ENCODE measurements at regions not wholly inside any gene's neighbourhood (a gene's known extent, or its start where the extent isn't known, plus 50 kb on each side); places are given as distances from the start of the nearest gene placed in this dataset.

DNA sequence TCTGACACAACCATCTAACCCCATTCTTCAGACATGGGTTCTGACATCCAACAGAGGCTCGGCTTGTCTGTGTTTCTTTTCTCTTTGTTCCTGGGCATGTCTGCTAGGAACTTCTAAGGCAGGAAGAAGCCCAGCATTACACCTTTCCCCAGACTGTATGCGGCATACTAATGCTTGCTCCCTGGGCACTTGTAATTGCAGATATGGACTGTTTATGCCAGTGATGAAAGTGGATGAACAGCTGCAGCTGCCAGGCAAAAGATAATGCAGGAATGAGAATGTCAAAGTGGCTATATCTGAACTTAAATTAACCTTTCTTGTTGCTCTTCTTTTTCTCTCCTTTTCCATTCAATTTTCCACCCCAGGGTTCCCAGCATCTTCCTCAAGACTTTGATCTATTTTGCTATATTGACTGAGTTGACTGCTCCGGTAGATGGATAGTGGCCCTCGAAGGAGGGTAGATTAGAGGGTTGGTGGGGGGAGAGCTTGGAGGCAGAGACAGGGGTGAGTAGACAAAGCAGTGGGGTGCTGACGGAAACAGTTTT, 344.4 kb downstream of the MAN2A1 start:
- CTCF ChIA-PET, result no interaction called here
- TF ChIP-seq POLR2AphosphoS5 (IDR thresholded peaks at IDR 0.05; ENCODE audit: insufficient read depth, low read depth, low read length) (no peak), FOS (IDR thresholded peaks at IDR 0.05; ENCODE audit: borderline replicate concordance, insufficient read depth, low read length) (no peak), JUN (IDR thresholded peaks at IDR 0.05; ENCODE audit: borderline replicate concordance, insufficient read depth, insufficient read length, low read depth) (no peak), EZH2 (IDR thresholded peaks at IDR 0.05; ENCODE audit: borderline replicate concordance, low read depth, low read length, severe bottlenecking) (no peak), POLR2A (IDR thresholded peaks at IDR 0.05; ENCODE audit: low read depth, low read length) (no peak), MYC (IDR thresholded peaks at IDR 0.05; ENCODE audit: low read depth, low read length) (no peak), GATA2 (IDR thresholded peaks at IDR 0.05; ENCODE audit: insufficient read depth, insufficient read length, low read depth, low read length) (no peak)
- TF ChIP-seq, protein P1, sequence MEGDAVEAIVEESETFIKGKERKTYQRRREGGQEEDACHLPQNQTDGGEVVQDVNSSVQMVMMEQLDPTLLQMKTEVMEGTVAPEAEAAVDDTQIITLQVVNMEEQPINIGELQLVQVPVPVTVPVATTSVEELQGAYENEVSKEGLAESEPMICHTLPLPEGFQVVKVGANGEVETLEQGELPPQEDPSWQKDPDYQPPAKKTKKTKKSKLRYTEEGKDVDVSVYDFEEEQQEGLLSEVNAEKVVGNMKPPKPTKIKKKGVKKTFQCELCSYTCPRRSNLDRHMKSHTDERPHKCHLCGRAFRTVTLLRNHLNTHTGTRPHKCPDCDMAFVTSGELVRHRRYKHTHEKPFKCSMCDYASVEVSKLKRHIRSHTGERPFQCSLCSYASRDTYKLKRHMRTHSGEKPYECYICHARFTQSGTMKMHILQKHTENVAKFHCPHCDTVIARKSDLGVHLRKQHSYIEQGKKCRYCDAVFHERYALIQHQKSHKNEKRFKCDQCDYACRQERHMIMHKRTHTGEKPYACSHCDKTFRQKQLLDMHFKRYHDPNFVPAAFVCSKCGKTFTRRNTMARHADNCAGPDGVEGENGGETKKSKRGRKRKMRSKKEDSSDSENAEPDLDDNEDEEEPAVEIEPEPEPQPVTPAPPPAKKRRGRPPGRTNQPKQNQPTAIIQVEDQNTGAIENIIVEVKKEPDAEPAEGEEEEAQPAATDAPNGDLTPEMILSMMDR (IDR thresholded peaks at IDR 0.05; ENCODE audit: extremely low read depth in 1 of 2, insufficient read depth in 1 of 2, low read depth in 1 of 2, low read length in 2 of 2), result no peak
- TF ChIP-seq, protein P2, sequence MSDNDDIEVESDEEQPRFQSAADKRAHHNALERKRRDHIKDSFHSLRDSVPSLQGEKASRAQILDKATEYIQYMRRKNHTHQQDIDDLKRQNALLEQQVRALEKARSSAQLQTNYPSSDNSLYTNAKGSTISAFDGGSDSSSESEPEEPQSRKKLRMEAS (IDR thresholded peaks at IDR 0.05; ENCODE audit: insufficient read depth, insufficient read length), result no peak
- H3K79me2 ChIP-seq (ENCODE audit: control insufficient read depth, insufficient read depth, low read length), result no peaks in the 10 kb centered on the region
- no peak overlapping the region for H2AFZ ChIP-seq (ENCODE audit: low read depth, low read length)
- no peaks in the 10 kb centered on the region for H3K9me1 ChIP-seq (replicated peaks; ENCODE audit: control insufficient read depth, extremely low read depth, insufficient read depth, low read length)
- POLR2A ChIA-PET, result no interaction called here
- dilution Hi-C loops (cut with MboI; ENCODE audit: extremely low pct_ligation_motif_present, low sequenced_read_pairs), result no loop called here
- H3K36me3 ChIP-seq (ENCODE audit: control insufficient read depth in 2 of 2, extremely low read depth in 1 of 2, insufficient read depth in 2 of 2, low read length in 2 of 2), result no peaks in the 10 kb centered on the region
- H3K4me1 ChIP-seq (ENCODE audit: control insufficient read depth, extremely low read depth, insufficient read depth, low read length), result no peaks in the 10 kb centered on the region
- H3K4me3 ChIP-seq (replicated peaks in 1 of 3; ENCODE audit: insufficient read depth in 1 of 3, low read depth in 1 of 3, low read length in 3 of 3), result no peak overlapping the region
- no peaks in the 10 kb centered on the region for H4K20me1 ChIP-seq (replicated peaks; ENCODE audit: control insufficient read depth, extremely low read depth, insufficient read depth, low read length)
- no peaks in the 10 kb centered on the region for H3K9me3 ChIP-seq (replicated peaks; ENCODE audit: control insufficient read depth, insufficient read depth, low read length)
- no TSS peak for BruUV-seq (replicated peaks)
- H3K27me3 ChIP-seq (ENCODE audit: control insufficient read depth in 2 of 2, insufficient read depth in 2 of 2, low read length in 2 of 2), result no peaks in the 10 kb centered on the region
- intact Hi-C loops (cut with micrococcal nuclease), result no loop called here
- H3K4me2 ChIP-seq (ENCODE audit: insufficient read depth, low read length), result no peak overlapping the region
- DNase-seq (ENCODE audit: low read depth, low spot score) (no peak), FAIRE-seq (no peak)
- no peak overlapping the region for H3K27ac ChIP-seq (ENCODE audit: insufficient read depth, low read depth, low read length)
- H3K9ac ChIP-seq (replicated peaks; ENCODE audit: extremely low read depth, insufficient read depth, low read length), result no peak overlapping the region

Data from endothelial cell of umbilical vein (primary cell).